Iris pigment epithelial cell (primary cell): ENCODE measurements at regions not wholly inside any gene's neighbourhood (a gene's known extent, or its start where the extent isn't known, plus 50 kb on each side); places are given as distances from the start of the nearest gene placed in this dataset.
"Not testable (repeated sequence)": the region's sequence is repeated elsewhere in the genome, so short reads cannot be mapped to it uniquely, and the experiment has no call there.

ENCODE experiments used
- DNase-seq: peaks from one replicate; pipeline ENCODE4 v3.0.0-alpha.2; 2011; ENCODE audit warnings: low read depth

GRCh38 chr6:167208819-167209576 is 51.2 kb upstream of the GPR31 start:
- no peak for DNase-seq

- DNase-seq, result no peak
Observed at GRCh38 chr6:167209577-167209975, 51.8 kb upstream of the GPR31 start.

GRCh38 chr6:167210375-167211294 is 52.9 kb upstream of the GPR31 start:
- DNase-seq, result no peak

- DNase-seq, result no peak
Observed at GRCh38 chr6:167211295-167211648, 53.5 kb upstream of the GPR31 start.

- no peak for DNase-seq
Observed at GRCh38 chr6:167211881-167212712, 54.3 kb upstream of the GPR31 start.

- no peak for DNase-seq
Observed at GRCh38 chr6:167212713-167213005, 54.9 kb upstream of the GPR31 start.

GRCh38 chr6:167214206-167214605 is 56.4 kb upstream of the GPR31 start:
- no peak for DNase-seq

GRCh38 chr6:167215429-167216250 is 57.9 kb upstream of the GPR31 start:
- not testable (repeated sequence) for DNase-seq

- DNase-seq, result not testable (repeated sequence)
Observed at GRCh38 chr6:167216390-167217050, 58.7 kb upstream of the GPR31 start.

- not testable (repeated sequence) for DNase-seq
Observed at GRCh38 chr6:167217073-167217472, 59.3 kb upstream of the GPR31 start.

GRCh38 chr6:167217951-167218759 is 60.4 kb upstream of the GPR31 start:
- DNase-seq, result peak; percentile 33

GRCh38 chr6:167219079-167219478 is 61.3 kb upstream of the GPR31 start:
- not testable (repeated sequence) for DNase-seq

- no peak for DNase-seq
Observed at GRCh38 chr6:167219967-167220512, 62.3 kb upstream of the GPR31 start.

- no peak for DNase-seq
Observed at GRCh38 chr6:167221400-167222201, 63.8 kb upstream of the GPR31 start.

GRCh38 chr6:167225566-167226382 is 65.3 kb upstream of the UNC93A start:
- not testable (repeated sequence) for DNase-seq

GRCh38 chr6:167226383-167226685 is 64.8 kb upstream of the UNC93A start:
- DNase-seq, result no peak

GRCh38 chr6:167226791-167227190 is 64.3 kb upstream of the UNC93A start:
- no peak for DNase-seq

- DNase-seq, result no peak
Observed at GRCh38 chr6:167227984-167228383, 63.1 kb upstream of the UNC93A start.
